ENCODE measurements at regions not wholly inside any gene's neighbourhood (a gene's known extent, or its start where the extent isn't known, plus 50 kb on each side); places are given as distances from the start of the nearest gene placed in this dataset.

DNA sequence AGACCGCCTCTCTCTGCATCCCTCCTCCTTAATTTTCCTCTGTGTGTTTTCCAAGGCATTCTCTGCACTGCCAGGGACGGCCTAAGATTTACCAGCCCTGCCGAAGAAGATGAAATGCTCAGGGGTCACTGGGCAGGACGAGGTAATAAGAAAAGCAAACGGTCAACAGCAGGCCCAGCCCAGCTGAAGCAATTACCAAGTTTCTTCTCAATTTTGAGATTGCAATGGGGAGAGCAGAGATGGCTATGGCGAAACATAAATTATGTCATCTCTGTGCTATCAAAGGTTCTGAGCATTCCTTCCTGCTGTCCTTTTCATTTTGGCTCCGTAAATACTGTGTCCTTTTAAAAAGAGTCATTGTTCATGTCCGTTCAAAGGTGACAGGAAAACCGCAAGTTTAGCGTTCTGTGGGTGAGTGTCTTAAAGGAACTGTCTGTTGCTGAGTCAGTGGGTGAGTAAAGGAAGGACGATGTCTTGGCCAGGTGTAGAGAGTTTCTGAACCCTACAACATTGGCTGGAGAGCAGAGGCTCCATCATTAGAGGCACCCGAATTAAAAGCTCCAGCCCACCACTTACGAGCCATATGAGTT lies 753.9 kb upstream of the EEF2KMT start:
- H3K9me3 ChIP-seq (ENCODE audit: control insufficient read depth, insufficient read depth, low read depth, low read length): no peaks in the 10 kb centered on the region
- H3K4me1 ChIP-seq (ENCODE audit: control insufficient read depth, insufficient read depth, low read length): no peaks in the 10 kb centered on the region
- POLR2A ChIA-PET: no interaction called here
- no peak overlapping the region for H3K27ac ChIP-seq (ENCODE audit: extremely low read depth, low read depth, low read length)
- CTCF ChIA-PET: no interaction called here
- TF ChIP-seq ZNF266 (tag by site-specific recombination; IDR thresholded peaks at IDR 0.05; ENCODE audit: low read depth) (no peak), ZNF350 (tag by site-specific recombination; IDR thresholded peaks at IDR 0.05) (no peak), ZNF707 (tag by site-specific recombination; IDR thresholded peaks at IDR 0.05) (no peak), GLI2 (tag by site-specific recombination; IDR thresholded peaks at IDR 0.05; ENCODE audit: borderline replicate concordance, low read depth) (no peak)
- no peak overlapping the region for H3K4me3 ChIP-seq (ENCODE audit: low read depth, low read length)
- H3K36me3 ChIP-seq (ENCODE audit: control insufficient read depth in 2 of 2, insufficient read depth in 1 of 2, low read length in 2 of 2): no peaks in the 10 kb centered on the region

DNA sequence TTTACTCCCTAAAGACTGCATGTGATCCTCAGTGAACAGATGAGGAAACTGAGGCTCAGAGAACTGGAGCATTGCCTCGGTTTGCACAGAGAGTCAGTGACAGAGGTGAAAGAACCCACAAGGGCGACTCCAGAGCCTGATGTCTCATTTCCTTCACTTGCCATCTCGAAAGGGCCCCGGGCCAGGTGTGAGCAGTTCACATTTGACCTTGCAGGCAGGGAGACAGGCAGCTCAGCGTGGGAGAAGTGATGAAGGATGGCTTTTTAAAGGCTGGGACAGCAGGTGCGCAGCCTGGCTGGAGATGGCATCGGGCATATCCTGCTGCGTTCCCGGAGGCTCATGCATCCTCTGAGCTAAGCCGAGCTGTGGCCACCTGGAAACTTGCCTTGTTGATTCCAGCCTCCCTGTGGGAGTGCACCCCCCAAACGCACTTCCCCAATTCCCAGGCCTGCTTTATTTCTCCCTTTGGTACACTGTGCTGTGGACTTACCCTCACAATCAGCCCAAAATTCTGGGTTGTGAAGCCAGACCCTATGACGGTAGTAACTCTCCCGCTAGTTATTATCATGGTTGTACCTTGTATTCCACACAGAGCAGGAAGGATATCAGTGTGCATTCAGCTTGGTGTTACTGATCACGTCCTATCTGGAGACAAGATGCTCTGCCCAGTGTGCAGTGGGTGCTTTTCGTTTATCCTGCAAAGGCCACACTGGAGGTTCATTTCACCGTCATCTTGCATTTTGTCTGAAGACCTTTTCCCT lies 753.2 kb upstream of the EEF2KMT start:
- CTCF ChIA-PET: no interaction called here

DNA sequence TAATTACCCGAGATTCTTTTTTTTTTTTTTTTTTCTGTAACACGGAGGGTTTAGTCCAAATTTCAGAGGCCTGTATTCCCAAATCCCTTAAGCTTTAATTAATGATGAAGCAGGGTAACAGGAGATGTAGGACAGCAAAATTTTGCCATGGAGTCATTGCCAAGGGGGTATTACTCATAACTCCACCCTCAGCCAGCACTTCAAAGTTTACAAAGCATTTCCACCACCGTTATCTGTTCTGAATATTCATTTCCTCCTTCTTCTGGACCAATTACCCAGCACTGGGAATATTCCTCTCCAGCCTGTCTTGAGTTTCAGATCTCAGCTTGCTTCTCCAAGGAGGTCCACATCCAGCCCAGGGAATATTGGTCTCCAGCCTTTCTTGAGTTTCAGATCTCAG lies 747.5 kb upstream of the EEF2KMT start:
- Histone ChIP-seq H3K36me3 (ENCODE audit: control insufficient read depth in 2 of 2, insufficient read depth in 1 of 2, low read length in 2 of 2) (no peaks in the 10 kb centered on the region), H3K4me3 (ENCODE audit: low read depth, low read length) (no peak overlapping the region), H3K27ac (ENCODE audit: extremely low read depth, low read depth, low read length) (no peak overlapping the region), H3K9me3 (ENCODE audit: control insufficient read depth, insufficient read depth, low read depth, low read length) (no peaks in the 10 kb centered on the region), H3K4me1 (ENCODE audit: control insufficient read depth, insufficient read depth, low read length) (no peaks in the 10 kb centered on the region)
- ChIA-PET CTCF (no interaction called here), POLR2A (no interaction called here)
- TF ChIP-seq KLF1 (tag by site-specific recombination; IDR thresholded peaks at IDR 0.05): no peak
- TF ChIP-seq ZNF239 (tag by site-specific recombination; IDR thresholded peaks at IDR 0.05): no peak
- no peak for TF ChIP-seq TCF7L2 (IDR thresholded peaks at IDR 0.05; ENCODE audit: borderline replicate concordance, low read depth, low read length)
- TF ChIP-seq REPIN1 (tag by site-specific recombination; IDR thresholded peaks at IDR 0.05; ENCODE audit: low read depth): no peak
- TF ChIP-seq, protein P1, sequence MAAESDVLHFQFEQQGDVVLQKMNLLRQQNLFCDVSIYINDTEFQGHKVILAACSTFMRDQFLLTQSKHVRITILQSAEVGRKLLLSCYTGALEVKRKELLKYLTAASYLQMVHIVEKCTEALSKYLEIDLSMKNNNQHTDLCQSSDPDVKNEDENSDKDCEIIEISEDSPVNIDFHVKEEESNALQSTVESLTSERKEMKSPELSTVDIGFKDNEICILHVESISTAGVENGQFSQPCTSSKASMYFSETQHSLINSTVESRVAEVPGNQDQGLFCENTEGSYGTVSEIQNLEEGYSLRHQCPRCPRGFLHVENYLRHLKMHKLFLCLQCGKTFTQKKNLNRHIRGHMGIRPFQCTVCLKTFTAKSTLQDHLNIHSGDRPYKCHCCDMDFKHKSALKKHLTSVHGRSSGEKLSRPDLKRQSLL (tag by site-specific recombination; IDR thresholded peaks at IDR 0.05): no peak
- TF ChIP-seq FEZF1 (tag by site-specific recombination; IDR thresholded peaks at IDR 0.05): no peak
- TF ChIP-seq ZNF791 (tag by site-specific recombination; IDR thresholded peaks at IDR 0.05): no peak
- TF ChIP-seq ZNF510 (tag by site-specific recombination; IDR thresholded peaks at IDR 0.05; ENCODE audit: insufficient replicate concordance): no peak
- TF ChIP-seq ZNF777 (tag by site-specific recombination; IDR thresholded peaks at IDR 0.05; ENCODE audit: borderline replicate concordance): no peak
- no peak for TF ChIP-seq ZNF202 (tag by site-specific recombination; IDR thresholded peaks at IDR 0.05; ENCODE audit: borderline replicate concordance)
- no peak for TF ChIP-seq ZNF24 (tag by site-specific recombination; IDR thresholded peaks at IDR 0.05)
- no peak for TF ChIP-seq ZNF830 (tag by site-specific recombination; IDR thresholded peaks at IDR 0.05; ENCODE audit: low read depth)
- TF ChIP-seq, protein P2, sequence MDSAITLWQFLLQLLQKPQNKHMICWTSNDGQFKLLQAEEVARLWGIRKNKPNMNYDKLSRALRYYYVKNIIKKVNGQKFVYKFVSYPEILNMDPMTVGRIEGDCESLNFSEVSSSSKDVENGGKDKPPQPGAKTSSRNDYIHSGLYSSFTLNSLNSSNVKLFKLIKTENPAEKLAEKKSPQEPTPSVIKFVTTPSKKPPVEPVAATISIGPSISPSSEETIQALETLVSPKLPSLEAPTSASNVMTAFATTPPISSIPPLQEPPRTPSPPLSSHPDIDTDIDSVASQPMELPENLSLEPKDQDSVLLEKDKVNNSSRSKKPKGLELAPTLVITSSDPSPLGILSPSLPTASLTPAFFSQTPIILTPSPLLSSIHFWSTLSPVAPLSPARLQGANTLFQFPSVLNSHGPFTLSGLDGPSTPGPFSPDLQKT (IDR thresholded peaks at IDR 0.05; ENCODE audit: borderline replicate concordance, low read depth, low read length): no peak

More for the DNA sequence above, 753.2 kb upstream of the EEF2KMT start:
- Histone ChIP-seq H3K9me3 (ENCODE audit: control insufficient read depth, insufficient read depth, low read depth, low read length) (no peaks in the 10 kb centered on the region), H3K36me3 (ENCODE audit: control insufficient read depth in 2 of 2, insufficient read depth in 1 of 2, low read length in 2 of 2) (no peaks in the 10 kb centered on the region), H3K4me3 (ENCODE audit: low read depth, low read length) (no peak overlapping the region), H3K4me1 (ENCODE audit: control insufficient read depth, insufficient read depth, low read length) (no peaks in the 10 kb centered on the region), H3K27ac (ENCODE audit: extremely low read depth, low read depth, low read length) (no peak overlapping the region)
- POLR2A ChIA-PET: no interaction called here
- TF ChIP-seq ZNF555 (tag by site-specific recombination; conservative IDR thresholded peaks at IDR 0.05) (no peak), ZNF560 (tag by site-specific recombination; IDR thresholded peaks at IDR 0.05; ENCODE audit: borderline replicate concordance) (no peak), REPIN1 (tag by site-specific recombination; IDR thresholded peaks at IDR 0.05; ENCODE audit: low read depth) (no peak), ZNF112 (tag by site-specific recombination; IDR thresholded peaks at IDR 0.05) (no peak), GLIS1 (tag by site-specific recombination; IDR thresholded peaks at IDR 0.05) (no peak), KLF16 (tag by site-specific recombination; IDR thresholded peaks at IDR 0.05) (no peak), BCL11A (tag by site-specific recombination; IDR thresholded peaks at IDR 0.05; ENCODE audit: low read depth) (no peak), ZNF2 (tag by site-specific recombination; IDR thresholded peaks at IDR 0.05) (no peak), ZNF121 (tag by site-specific recombination; IDR thresholded peaks at IDR 0.05) (no peak), ZNF175 (tag by site-specific recombination; IDR thresholded peaks at IDR 0.05) (no peak)
- TF ChIP-seq, protein P3, sequence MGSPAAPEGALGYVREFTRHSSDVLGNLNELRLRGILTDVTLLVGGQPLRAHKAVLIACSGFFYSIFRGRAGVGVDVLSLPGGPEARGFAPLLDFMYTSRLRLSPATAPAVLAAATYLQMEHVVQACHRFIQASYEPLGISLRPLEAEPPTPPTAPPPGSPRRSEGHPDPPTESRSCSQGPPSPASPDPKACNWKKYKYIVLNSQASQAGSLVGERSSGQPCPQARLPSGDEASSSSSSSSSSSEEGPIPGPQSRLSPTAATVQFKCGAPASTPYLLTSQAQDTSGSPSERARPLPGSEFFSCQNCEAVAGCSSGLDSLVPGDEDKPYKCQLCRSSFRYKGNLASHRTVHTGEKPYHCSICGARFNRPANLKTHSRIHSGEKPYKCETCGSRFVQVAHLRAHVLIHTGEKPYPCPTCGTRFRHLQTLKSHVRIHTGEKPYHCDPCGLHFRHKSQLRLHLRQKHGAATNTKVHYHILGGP (tag by site-specific recombination; IDR thresholded peaks at IDR 0.05): no peak
- TF ChIP-seq, protein P4, sequence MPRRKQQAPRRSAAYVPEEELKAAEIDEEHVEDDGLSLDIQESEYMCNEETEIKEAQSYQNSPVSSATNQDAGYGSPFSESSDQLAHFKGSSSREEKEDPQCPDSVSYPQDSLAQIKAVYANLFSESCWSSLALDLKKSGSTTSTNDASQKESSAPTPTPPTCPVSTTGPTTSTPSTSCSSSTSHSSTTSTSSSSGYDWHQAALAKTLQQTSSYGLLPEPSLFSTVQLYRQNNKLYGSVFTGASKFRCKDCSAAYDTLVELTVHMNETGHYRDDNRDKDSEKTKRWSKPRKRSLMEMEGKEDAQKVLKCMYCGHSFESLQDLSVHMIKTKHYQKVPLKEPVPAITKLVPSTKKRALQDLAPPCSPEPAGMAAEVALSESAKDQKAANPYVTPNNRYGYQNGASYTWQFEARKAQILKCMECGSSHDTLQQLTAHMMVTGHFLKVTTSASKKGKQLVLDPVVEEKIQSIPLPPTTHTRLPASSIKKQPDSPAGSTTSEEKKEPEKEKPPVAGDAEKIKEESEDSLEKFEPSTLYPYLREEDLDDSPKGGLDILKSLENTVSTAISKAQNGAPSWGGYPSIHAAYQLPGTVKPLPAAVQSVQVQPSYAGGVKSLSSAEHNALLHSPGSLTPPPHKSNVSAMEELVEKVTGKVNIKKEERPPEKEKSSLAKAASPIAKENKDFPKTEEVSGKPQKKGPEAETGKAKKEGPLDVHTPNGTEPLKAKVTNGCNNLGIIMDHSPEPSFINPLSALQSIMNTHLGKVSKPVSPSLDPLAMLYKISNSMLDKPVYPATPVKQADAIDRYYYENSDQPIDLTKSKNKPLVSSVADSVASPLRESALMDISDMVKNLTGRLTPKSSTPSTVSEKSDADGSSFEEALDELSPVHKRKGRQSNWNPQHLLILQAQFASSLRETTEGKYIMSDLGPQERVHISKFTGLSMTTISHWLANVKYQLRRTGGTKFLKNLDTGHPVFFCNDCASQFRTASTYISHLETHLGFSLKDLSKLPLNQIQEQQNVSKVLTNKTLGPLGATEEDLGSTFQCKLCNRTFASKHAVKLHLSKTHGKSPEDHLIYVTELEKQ (tag by site-specific recombination; IDR thresholded peaks at IDR 0.05; ENCODE audit: borderline replicate concordance): no peak

Data from HEK293 (cell line).